Trophoblast cell (in vitro differentiated cells and primary cell): ENCODE measurements at regions not wholly inside any gene's neighbourhood (a gene's known extent, or its start where the extent isn't known, plus 50 kb on each side); places are given as distances from the start of the nearest gene placed in this dataset.
"Not testable (repeated sequence)": the region's sequence is repeated elsewhere in the genome, so short reads cannot be mapped to it uniquely, and the experiment has no call there.

ENCODE experiments used
- DNase-seq, 2 donors: peaks; one replicate each; pipeline ENCODE4 v3.0.0-alpha.2; 2016
- H2AFZ ChIP-seq: 2 replicates; pipeline ENCODE4 v1.6.1; 2013; ENCODE audit warnings: low read length, moderate library complexity, mild to moderate bottlenecking; ENCODE audit not compliant: insufficient read depth, poor library complexity
- H2AK5ac ChIP-seq: 2 replicates; pipeline ENCODE4 v1.6.1; 2013; ENCODE audit warnings: mild to moderate bottlenecking, low read length
- H2BK120ac ChIP-seq: 2 replicates; pipeline ENCODE4 v1.6.1; 2013; ENCODE audit warnings: low read length, mild to moderate bottlenecking, moderate library complexity; ENCODE audit not compliant: insufficient read depth, poor library complexity
- H2BK12ac ChIP-seq: 2 replicates; pipeline ENCODE4 v1.6.1; 2013; ENCODE audit warnings: mild to moderate bottlenecking, low read length, moderate library complexity
- H2BK5ac ChIP-seq: 2 replicates; pipeline ENCODE4 v1.6.1; 2013; ENCODE audit warnings: low read length, low read depth, moderate library complexity, mild to moderate bottlenecking; ENCODE audit not compliant: poor library complexity
- H3K14ac ChIP-seq: 2 replicates; pipeline ENCODE4 v1.6.1; 2013; ENCODE audit warnings: mild to moderate bottlenecking, low read length
- H3K18ac ChIP-seq: 2 replicates; pipeline ENCODE4 v1.6.1; 2013; ENCODE audit warnings: mild to moderate bottlenecking, low read length
- H3K23ac ChIP-seq: 2 replicates; pipeline ENCODE4 v1.6.1; 2013; ENCODE audit warnings: low read length
- H3K27ac ChIP-seq: 2 replicates; pipeline ENCODE4 v1.5.1; 2013; ENCODE audit warnings: low read depth, mild to moderate bottlenecking, inconsistent platforms, low read length, moderate library complexity
- H3K27me3 ChIP-seq: 2 replicates; pipeline ENCODE4 v1.6.1; 2013; ENCODE audit warnings: inconsistent platforms, mild to moderate bottlenecking, low read length, moderate library complexity; ENCODE audit not compliant: insufficient read depth
- H3K36me3 ChIP-seq, 2 experiments: 1 replicate in 1 of 2; 2 replicates in 1 of 2; pipeline ENCODE4 v1.6.1; 2013; ENCODE audit warnings: low read length in 2 of 2, mild to moderate bottlenecking in 2 of 2, moderate library complexity in 1 of 2; ENCODE audit not compliant: insufficient read depth in 2 of 2, control insufficient read depth in 1 of 2
- H3K4ac ChIP-seq: 2 replicates; pipeline ENCODE4 v1.6.1; 2013; ENCODE audit warnings: low read depth, mild to moderate bottlenecking, low read length, moderate library complexity
- H3K4me1 ChIP-seq, 2 experiments: 1 replicate in 1 of 2; 2 replicates in 1 of 2; pipeline ENCODE4 v1.6.1; 2013; ENCODE audit warnings: low read length in 2 of 2, mild to moderate bottlenecking in 2 of 2, moderate library complexity in 1 of 2; ENCODE audit not compliant: insufficient read depth in 2 of 2, control insufficient read depth in 1 of 2
- H3K4me2 ChIP-seq: 2 replicates; pipeline ENCODE4 v1.6.1; 2013; ENCODE audit warnings: inconsistent platforms, mild to moderate bottlenecking, low read length, moderate library complexity
- H3K4me3 ChIP-seq: 2 replicates; pipeline ENCODE4 v1.5.1; 2013; ENCODE audit warnings: mild to moderate bottlenecking, low read depth, low read length, inconsistent platforms
- H3K79me1 ChIP-seq: one replicate; pipeline ENCODE4 v1.6.1; 2013; ENCODE audit warnings: low read length
- H3K79me2 ChIP-seq: 2 replicates; pipeline ENCODE4 v1.6.1; 2013; ENCODE audit warnings: low read length, mild to moderate bottlenecking; ENCODE audit not compliant: control insufficient read depth, insufficient read depth, poor library complexity
- H3K9ac ChIP-seq: 2 replicates; pipeline ENCODE4 v1.6.1; 2013; ENCODE audit warnings: mild to moderate bottlenecking, low read length
- H3K9me3 ChIP-seq: 2 replicates; pipeline ENCODE4 v1.6.1; 2013; ENCODE audit warnings: low read depth, mild to moderate bottlenecking, control low read depth, inconsistent platforms, low read length; ENCODE audit not compliant: insufficient read depth
- H4K12ac ChIP-seq: 2 replicates; pipeline ENCODE4 v1.6.1; 2013; ENCODE audit warnings: low read depth, mild to moderate bottlenecking, low read length, moderate library complexity
- H4K8ac ChIP-seq: 2 replicates; pipeline ENCODE4 v1.6.1; 2013; ENCODE audit warnings: low read depth, mild to moderate bottlenecking, low read length, moderate library complexity
- H4K91ac ChIP-seq: one replicate; pipeline ENCODE4 v1.6.1; 2013; ENCODE audit warnings: low read depth, mild to moderate bottlenecking, low read length, moderate library complexity
- WGBS: extraction: QIAGEN DNeasy Blood & Tissue Kit; methylation state at CpG from one replicate; pipeline ENCODE4 v1.1.7; 2013; ENCODE audit warnings: missing lambda C conversion rate; ENCODE audit not compliant: insufficient read length, insufficient coverage; ENCODE audit errors: extremely low coverage; 5-methylcytosine and 5-hydroxymethylcytosine counted together

- not testable (repeated sequence) for H3K4me3 ChIP-seq, H3K4ac ChIP-seq, H3K79me2 ChIP-seq, H2BK5ac ChIP-seq, H3K36me3 ChIP-seq, H2AK5ac ChIP-seq, H3K14ac ChIP-seq, H2BK120ac ChIP-seq, H3K23ac ChIP-seq, DNase-seq, H4K12ac ChIP-seq, H2BK12ac ChIP-seq, H3K27me3 ChIP-seq, H3K18ac ChIP-seq, H3K4me1 ChIP-seq, H4K91ac ChIP-seq, H3K9ac ChIP-seq, H4K8ac ChIP-seq, H3K4me2 ChIP-seq, H3K27ac ChIP-seq, H3K79me1 ChIP-seq, H2AFZ ChIP-seq
- WGBS, result 100% methylated on average over 4 of the region's 39 CpGs
- H3K9me3 ChIP-seq, result peaks cover 51% of the 10 kb centered on the region
Measured at GRCh38 chr22:11057955-11058547, 4469.9 kb upstream of the OR11H1 start.

DNA sequence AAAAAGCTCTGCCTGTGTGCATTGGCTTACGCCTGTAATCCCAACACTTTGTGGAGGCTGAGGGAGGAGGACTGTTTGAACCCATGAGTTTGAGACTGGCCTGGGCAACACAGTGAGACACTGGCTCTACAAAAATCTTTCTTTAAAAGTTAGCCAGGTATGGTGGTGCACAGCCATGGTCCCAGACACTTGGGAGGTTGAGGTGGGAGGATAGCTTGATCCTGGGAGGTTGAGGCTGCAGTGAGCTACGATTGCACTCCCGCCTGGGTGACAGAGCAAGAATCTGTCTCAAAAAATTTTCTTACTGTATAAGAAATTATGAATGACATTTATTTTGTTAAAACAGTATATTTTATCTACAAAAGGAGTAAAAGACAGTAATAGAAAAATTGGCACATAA, 4468.9 kb upstream of the OR11H1 start:
- H2BK5ac ChIP-seq, H3K14ac ChIP-seq, DNase-seq, H3K9ac ChIP-seq, H3K79me2 ChIP-seq, H2BK12ac ChIP-seq, H3K27me3 ChIP-seq, H4K12ac ChIP-seq, H3K4ac ChIP-seq, H2AK5ac ChIP-seq, H3K18ac ChIP-seq, H3K23ac ChIP-seq, H3K27ac ChIP-seq, H4K91ac ChIP-seq, H4K8ac ChIP-seq, H3K4me2 ChIP-seq, H3K36me3 ChIP-seq, H3K4me3 ChIP-seq, H3K4me1 ChIP-seq, H2AFZ ChIP-seq, H3K79me1 ChIP-seq, H2BK120ac ChIP-seq: not testable (repeated sequence)
- peaks cover 44% of the 10 kb centered on the region for H3K9me3 ChIP-seq
- no CpG with 5 or more reads among the region's 3 CpGs for WGBS

GRCh38 chr22:11060797-11061196, 4467.2 kb upstream of the OR11H1 start:
- not testable (repeated sequence) for H2BK120ac ChIP-seq, H2AK5ac ChIP-seq, H4K12ac ChIP-seq, H3K27ac ChIP-seq, H4K91ac ChIP-seq, H4K8ac ChIP-seq, H3K4me1 ChIP-seq, H3K9ac ChIP-seq, H3K36me3 ChIP-seq, H2BK5ac ChIP-seq, H3K79me1 ChIP-seq, DNase-seq, H2BK12ac ChIP-seq, H3K14ac ChIP-seq, H3K4me2 ChIP-seq, H2AFZ ChIP-seq, H3K79me2 ChIP-seq, H3K23ac ChIP-seq, H3K4me3 ChIP-seq, H3K18ac ChIP-seq, H3K27me3 ChIP-seq, H3K4ac ChIP-seq
- peaks cover 35% of the 10 kb centered on the region for H3K9me3 ChIP-seq
- WGBS, result no CpG with 5 or more reads among the region's 2 CpGs

GRCh38 chr22:11062534-11062933, 4465.5 kb upstream of the OR11H1 start:
- not testable (repeated sequence) for H3K23ac ChIP-seq, H2BK5ac ChIP-seq, H3K27me3 ChIP-seq, H2AK5ac ChIP-seq, H3K4ac ChIP-seq, H3K36me3 ChIP-seq, H2AFZ ChIP-seq, H3K18ac ChIP-seq, H3K4me3 ChIP-seq, H3K4me1 ChIP-seq, H3K4me2 ChIP-seq, H3K14ac ChIP-seq, H3K79me2 ChIP-seq, H2BK12ac ChIP-seq, DNase-seq, H3K9ac ChIP-seq, H4K8ac ChIP-seq, H4K91ac ChIP-seq, H3K27ac ChIP-seq, H3K79me1 ChIP-seq, H4K12ac ChIP-seq, H2BK120ac ChIP-seq
- WGBS, result no CpG with 5 or more reads among the region's 3 CpGs
- H3K9me3 ChIP-seq, result peaks cover 36% of the 10 kb centered on the region
